Ishikawa (cell line): ENCODE measurements at regions not wholly inside any gene's neighbourhood (a gene's known extent, or its start where the extent isn't known, plus 50 kb on each side); places are given as distances from the start of the nearest gene placed in this dataset.

Experiments
- CEBPB ChIP-seq: IDR thresholded peaks from 2 replicates; pipeline ENCODE4 v1.6.1; 2012
- CREB1 ChIP-seq: IDR thresholded peaks from 2 replicates; pipeline ENCODE4 v1.6.1; 2012; ENCODE audit warnings: low read depth
- EGR1 ChIP-seq: IDR thresholded peaks from 2 replicates; pipeline ENCODE4 v1.6.1; 2012
- EP300 ChIP-seq: IDR thresholded peaks from 2 replicates; pipeline ENCODE4 v1.6.1; 2012; ENCODE audit warnings: borderline replicate concordance
- FOXM1 ChIP-seq: IDR thresholded peaks from 2 replicates; pipeline ENCODE4 v1.6.1; 2012; ENCODE audit warnings: low read depth, borderline replicate concordance
- MAX ChIP-seq: IDR thresholded peaks from 2 replicates; pipeline ENCODE4 v1.6.1; 2012
- NFIC ChIP-seq: IDR thresholded peaks from 2 replicates; pipeline ENCODE4 v1.6.1; 2012
- RAD21 ChIP-seq: IDR thresholded peaks from 2 replicates; pipeline ENCODE4 v1.6.1; 2012; ENCODE audit warnings: low read depth
- TAF1 ChIP-seq: IDR thresholded peaks from 2 replicates; pipeline ENCODE4 v1.6.1; 2012; ENCODE audit warnings: low read depth, mild to moderate bottlenecking
- TCF12 ChIP-seq: IDR thresholded peaks from 2 replicates; pipeline ENCODE4 v1.6.1; 2012; ENCODE audit warnings: low read depth
- TEAD4 ChIP-seq: IDR thresholded peaks from 2 replicates; pipeline ENCODE4 v1.6.1; 2012
- USF1 ChIP-seq: IDR thresholded peaks from 2 replicates; pipeline ENCODE4 v1.6.1; 2012
- YY1 ChIP-seq: IDR thresholded peaks from 2 replicates; pipeline ENCODE4 v1.6.1; 2012; ENCODE audit warnings: low read depth
- ZBTB7A ChIP-seq: IDR thresholded peaks from 2 replicates; pipeline ENCODE4 v1.6.1; 2012; ENCODE audit warnings: low read depth
- TF ChIP-seq, protein P1 (sequence below): IDR thresholded peaks from 2 replicates; pipeline ENCODE4 v1.6.1; 2012; ENCODE audit warnings: low read depth, mild to moderate bottlenecking

DNA sequence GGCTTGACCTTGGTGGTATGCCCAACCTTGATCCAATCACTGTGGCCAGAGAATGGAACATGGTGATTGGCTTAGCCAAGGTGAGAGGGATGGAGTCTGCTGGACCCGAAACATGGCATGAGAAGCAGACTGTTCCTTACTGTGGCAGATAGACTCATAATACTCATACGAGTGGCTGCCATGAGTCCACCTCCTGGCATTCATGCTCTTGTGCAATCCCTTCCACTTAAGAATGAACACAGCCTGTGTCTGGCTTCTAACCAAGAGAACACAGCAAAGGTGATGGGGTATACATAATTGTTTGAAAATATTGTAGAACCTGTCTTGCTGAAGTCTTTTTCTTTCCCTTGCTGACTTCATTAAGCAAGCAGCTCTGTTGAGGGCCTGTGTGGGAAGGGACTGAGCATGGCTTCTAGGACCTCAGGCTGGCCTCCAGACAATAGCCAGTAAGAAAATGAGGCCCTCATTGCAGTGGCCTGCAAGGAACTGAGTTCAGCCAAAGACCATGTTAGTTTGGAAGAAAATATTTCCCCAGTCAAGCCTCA, 85.9 kb downstream of the ZNF281 start:
- TF ChIP-seq YY1 (no peak), FOXM1 (no peak), TCF12 (no peak), EGR1 (no peak), ZBTB7A (no peak), CREB1 (no peak), MAX (no peak), TAF1 (no peak), RAD21 (no peak), USF1 (no peak), EP300 (no peak), CEBPB (no peak), TEAD4 (no peak), NFIC (no peak)
- TF ChIP-seq, protein P1, sequence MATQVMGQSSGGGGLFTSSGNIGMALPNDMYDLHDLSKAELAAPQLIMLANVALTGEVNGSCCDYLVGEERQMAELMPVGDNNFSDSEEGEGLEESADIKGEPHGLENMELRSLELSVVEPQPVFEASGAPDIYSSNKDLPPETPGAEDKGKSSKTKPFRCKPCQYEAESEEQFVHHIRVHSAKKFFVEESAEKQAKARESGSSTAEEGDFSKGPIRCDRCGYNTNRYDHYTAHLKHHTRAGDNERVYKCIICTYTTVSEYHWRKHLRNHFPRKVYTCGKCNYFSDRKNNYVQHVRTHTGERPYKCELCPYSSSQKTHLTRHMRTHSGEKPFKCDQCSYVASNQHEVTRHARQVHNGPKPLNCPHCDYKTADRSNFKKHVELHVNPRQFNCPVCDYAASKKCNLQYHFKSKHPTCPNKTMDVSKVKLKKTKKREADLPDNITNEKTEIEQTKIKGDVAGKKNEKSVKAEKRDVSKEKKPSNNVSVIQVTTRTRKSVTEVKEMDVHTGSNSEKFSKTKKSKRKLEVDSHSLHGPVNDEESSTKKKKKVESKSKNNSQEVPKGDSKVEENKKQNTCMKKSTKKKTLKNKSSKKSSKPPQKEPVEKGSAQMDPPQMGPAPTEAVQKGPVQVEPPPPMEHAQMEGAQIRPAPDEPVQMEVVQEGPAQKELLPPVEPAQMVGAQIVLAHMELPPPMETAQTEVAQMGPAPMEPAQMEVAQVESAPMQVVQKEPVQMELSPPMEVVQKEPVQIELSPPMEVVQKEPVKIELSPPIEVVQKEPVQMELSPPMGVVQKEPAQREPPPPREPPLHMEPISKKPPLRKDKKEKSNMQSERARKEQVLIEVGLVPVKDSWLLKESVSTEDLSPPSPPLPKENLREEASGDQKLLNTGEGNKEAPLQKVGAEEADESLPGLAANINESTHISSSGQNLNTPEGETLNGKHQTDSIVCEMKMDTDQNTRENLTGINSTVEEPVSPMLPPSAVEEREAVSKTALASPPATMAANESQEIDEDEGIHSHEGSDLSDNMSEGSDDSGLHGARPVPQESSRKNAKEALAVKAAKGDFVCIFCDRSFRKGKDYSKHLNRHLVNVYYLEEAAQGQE = no peak

- no peak for TF ChIP-seq TCF12
- TF ChIP-seq TEAD4 = no peak
- TF ChIP-seq RAD21 = no peak
Measured at GRCh38 chr1:200319148-200319547, 90.7 kb downstream of the ZNF281 start.

DNA sequence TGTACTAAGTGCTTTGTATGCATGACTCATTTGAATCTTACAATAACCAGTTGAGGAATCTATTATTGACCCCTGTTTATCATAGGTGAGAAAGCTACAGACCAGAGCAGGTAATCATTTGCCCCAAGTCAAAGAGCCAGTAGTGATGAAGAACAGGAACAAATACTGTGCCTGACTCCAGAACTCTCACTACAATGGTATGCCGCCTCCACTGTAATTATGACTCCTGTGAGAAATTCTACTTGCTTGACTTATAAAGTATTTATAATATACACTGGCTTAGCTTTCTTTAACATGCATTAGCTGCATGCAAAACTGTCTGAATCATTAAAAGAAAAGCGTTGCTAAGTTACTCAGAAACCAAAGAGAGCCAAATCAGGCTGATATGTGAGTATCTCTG, 92.6 kb downstream of the ZNF281 start:
- no peak for TF ChIP-seq EGR1
- no peak for TF ChIP-seq EP300
- no peak for TF ChIP-seq TAF1
- no peak for TF ChIP-seq YY1
- TF ChIP-seq CREB1 = no peak
- no peak for TF ChIP-seq TCF12
- TF ChIP-seq, protein P1 = no peak

DNA sequence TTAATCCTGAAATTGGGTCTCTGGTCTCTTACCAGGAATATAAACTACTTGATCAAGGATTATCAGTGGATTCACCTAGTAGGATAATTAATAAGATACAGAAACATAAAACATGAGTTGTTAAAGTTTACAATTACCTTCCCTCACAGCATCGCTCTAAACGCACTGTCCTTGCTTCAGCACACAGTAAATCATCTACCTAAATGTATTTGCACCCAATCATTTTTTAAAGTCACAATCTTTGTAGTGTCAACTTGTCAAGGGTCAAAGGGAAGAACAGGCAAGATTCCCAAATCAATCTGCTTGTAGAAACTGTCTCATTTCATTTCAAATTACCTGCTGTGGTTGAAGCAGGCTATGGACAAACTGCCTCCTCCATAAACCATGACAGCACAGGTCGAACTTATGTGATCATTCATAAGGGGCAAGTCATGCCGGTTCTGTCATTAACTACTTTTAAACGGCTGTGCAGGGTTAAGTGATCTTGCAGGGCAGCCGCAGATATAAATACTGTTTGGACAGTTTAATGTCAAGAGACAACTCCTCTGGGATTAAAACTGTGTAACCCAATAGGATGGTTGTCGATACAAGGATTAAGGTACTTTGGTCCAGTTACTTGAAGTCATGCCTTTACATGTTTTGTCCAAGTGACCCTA, 93.6 kb downstream of the ZNF281 start:
- TF ChIP-seq EP300 = no peak
- TF ChIP-seq MAX = no peak
- no peak for TF ChIP-seq NFIC

DNA sequence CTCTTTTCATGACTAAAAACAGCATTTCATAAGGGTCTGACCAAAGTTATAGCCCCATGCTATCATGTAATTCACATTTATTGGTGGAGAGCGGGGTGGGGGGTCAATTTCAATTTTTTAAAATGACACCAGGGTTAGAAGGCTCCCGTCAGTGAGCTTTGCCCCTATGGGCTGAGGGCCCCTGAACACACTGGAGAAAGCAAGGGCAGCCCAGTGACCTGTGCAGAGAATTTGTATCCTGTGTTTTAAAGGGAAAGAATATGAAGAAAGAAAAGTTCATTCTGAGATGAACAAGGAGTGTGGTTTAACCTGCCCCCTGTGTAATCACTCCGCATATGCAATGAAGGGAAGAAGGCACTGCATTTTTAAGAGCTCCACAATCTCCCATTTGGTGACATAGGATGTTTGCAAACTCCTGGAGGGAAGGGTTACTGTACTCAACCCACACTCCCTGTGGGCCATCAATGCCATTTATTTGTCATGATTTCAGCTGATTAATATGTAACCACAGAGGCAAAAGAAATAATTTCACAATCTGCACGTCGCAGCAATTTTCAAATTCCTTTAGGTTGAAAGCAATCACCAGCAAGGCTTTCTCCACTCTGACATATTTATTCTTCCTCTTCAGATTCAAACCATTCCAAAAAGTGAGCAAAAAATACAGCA, 95.6 kb downstream of the ZNF281 start:
- TF ChIP-seq CREB1 = no peak
- no peak for TF ChIP-seq TAF1
- no peak for TF ChIP-seq YY1
- no peak for TF ChIP-seq FOXM1
- TF ChIP-seq NFIC = no peak
- TF ChIP-seq TEAD4 = no peak
- TF ChIP-seq EP300 = no peak
- no peak for TF ChIP-seq USF1
- no peak for TF ChIP-seq EGR1
- TF ChIP-seq RAD21 = no peak
- no peak for TF ChIP-seq TCF12

GRCh38 chr1:200311256-200311655, 98.6 kb downstream of the ZNF281 start:
- TF ChIP-seq TCF12 (no peak), MAX (no peak), EP300 (no peak), CEBPB (no peak), ZBTB7A (no peak), TEAD4 (no peak), NFIC (no peak), RAD21 (no peak), TAF1 (no peak), FOXM1 (no peak), CREB1 (no peak), YY1 (no peak), EGR1 (no peak), USF1 (no peak)
- TF ChIP-seq, protein P1 = no peak
